Mesenchymal stem cell (in vitro differentiated cells and primary cell): ENCODE measurements at regions not wholly inside any gene's neighbourhood (a gene's known extent, or its start where the extent isn't known, plus 50 kb on each side); places are given as distances from the start of the nearest gene placed in this dataset.
"Not testable (repeated sequence)": the region's sequence is repeated elsewhere in the genome, so short reads cannot be mapped to it uniquely, and the experiment has no call there.

Source experiments
- DNase-seq: peaks from one replicate; pipeline ENCODE4 v3.0.0-alpha.2; 2013
- H2AFZ ChIP-seq: one replicate; pipeline ENCODE4 v1.6.1; 2013; ENCODE audit warnings: low read depth, mild to moderate bottlenecking, control low read depth, inconsistent platforms, low read length, moderate library complexity
- H2AK5ac ChIP-seq: 2 replicates; pipeline ENCODE4 v1.6.1; 2013; ENCODE audit warnings: low read length, moderate library complexity, mild to moderate bottlenecking, inconsistent platforms; ENCODE audit not compliant: severe bottlenecking
- H2BK120ac ChIP-seq: one replicate; pipeline ENCODE4 v1.6.1; 2013; ENCODE audit warnings: low read depth, mild to moderate bottlenecking, inconsistent platforms, low read length, moderate library complexity
- H2BK12ac ChIP-seq, 2 experiments: one replicate each; pipeline ENCODE4 v1.6.1; 2013; ENCODE audit warnings: inconsistent platforms in 2 of 2, low read length in 2 of 2, mild to moderate bottlenecking in 2 of 2, moderate library complexity in 2 of 2, control low read depth in 1 of 2
- H2BK15ac ChIP-seq: one replicate; pipeline ENCODE4 v1.6.1; 2013; ENCODE audit warnings: mild to moderate bottlenecking, low read depth, inconsistent platforms; ENCODE audit not compliant: poor library complexity, severe bottlenecking
- H2BK5ac ChIP-seq: 2 replicates; pipeline ENCODE4 v1.6.1; 2013; ENCODE audit warnings: low read depth, mild to moderate bottlenecking, low read length, control low read depth, inconsistent platforms; ENCODE audit not compliant: poor library complexity, severe bottlenecking
- H3K14ac ChIP-seq, 2 experiments: one replicate each; pipeline ENCODE4 v1.6.1; 2013; ENCODE audit warnings: inconsistent platforms in 2 of 2, low read length in 2 of 2, control low read depth in 1 of 2, mild to moderate bottlenecking in 1 of 2, moderate library complexity in 1 of 2
- H3K18ac ChIP-seq, 2 experiments: one replicate each; pipeline ENCODE4 v1.6.1; 2013; ENCODE audit warnings: inconsistent platforms in 2 of 2, low read length in 2 of 2, control low read depth in 1 of 2, low read depth in 1 of 2, mild to moderate bottlenecking in 1 of 2
- H3K23ac ChIP-seq, 2 experiments: one replicate each; pipeline ENCODE4 v1.6.1; 2013; ENCODE audit warnings: inconsistent platforms in 2 of 2, low read length in 2 of 2, mild to moderate bottlenecking in 2 of 2, moderate library complexity in 2 of 2, control low read depth in 1 of 2
- H3K27ac ChIP-seq: 2 replicates; pipeline ENCODE4 v1.5.1; 2013; ENCODE audit warnings: mild to moderate bottlenecking, moderate library complexity, low read length, control low read depth, inconsistent platforms; ENCODE audit not compliant: poor library complexity, severe bottlenecking
- H3K27me3 ChIP-seq, 2 experiments: 2 replicates each; pipeline versions ENCODE4 v1.6.1 to v1.7.0; 2013; ENCODE audit warnings: low read length in 2 of 2, mild to moderate bottlenecking in 2 of 2, moderate library complexity in 2 of 2, control low read depth in 1 of 2, inconsistent platforms in 1 of 2; ENCODE audit not compliant: control insufficient read depth in 1 of 2, insufficient read depth in 1 of 2
- H3K36me3 ChIP-seq, 2 experiments: 2 replicates each; pipeline versions ENCODE4 v1.6.1 to v1.7.0; 2013; ENCODE audit warnings: low read length in 2 of 2, control low read depth in 1 of 2, inconsistent platforms in 1 of 2, low read depth in 1 of 2, mild to moderate bottlenecking in 1 of 2; ENCODE audit not compliant: insufficient read depth in 2 of 2, control insufficient read depth in 1 of 2
- H3K4ac ChIP-seq, 2 experiments: one replicate each; pipeline ENCODE4 v1.6.1; 2013; ENCODE audit warnings: inconsistent platforms in 2 of 2, low read length in 2 of 2, mild to moderate bottlenecking in 2 of 2, moderate library complexity in 2 of 2, control low read depth in 1 of 2, low read depth in 1 of 2
- H3K4me1 ChIP-seq: 2 replicates; pipeline ENCODE4 v1.6.1; 2013; ENCODE audit warnings: low read depth, low read length, control low read depth; ENCODE audit not compliant: control insufficient read depth, insufficient read depth
- H3K4me2 ChIP-seq: 2 replicates; pipeline ENCODE4 v1.6.1; 2013; ENCODE audit warnings: low read length, mild to moderate bottlenecking, inconsistent platforms; ENCODE audit not compliant: poor library complexity, severe bottlenecking
- H3K4me3 ChIP-seq, 2 experiments: 2 replicates each; pipeline versions ENCODE4 v1.5.1 to v1.7.0; 2013; ENCODE audit warnings: low read length in 2 of 2, mild to moderate bottlenecking in 2 of 2, control low read depth in 1 of 2, low read depth in 1 of 2; ENCODE audit not compliant: insufficient read depth in 1 of 2
- H3K79me1 ChIP-seq: replicated peaks from 2 replicates; pipeline ENCODE4 v1.6.1; 2013; ENCODE audit warnings: mild to moderate bottlenecking, control low read depth, low read length, inconsistent platforms; ENCODE audit not compliant: poor library complexity, severe bottlenecking
- H3K9ac ChIP-seq: 2 replicates; pipeline ENCODE4 v1.7.0; 2013; ENCODE audit warnings: mild to moderate bottlenecking, low read length, moderate library complexity
- H3K9me3 ChIP-seq: 2 replicates; pipeline ENCODE4 v1.7.0; 2013; ENCODE audit warnings: mild to moderate bottlenecking, low read length; ENCODE audit not compliant: control insufficient read depth
- H4K8ac ChIP-seq: one replicate; pipeline ENCODE4 v1.6.1; 2013; ENCODE audit warnings: inconsistent platforms, mild to moderate bottlenecking, low read length, moderate library complexity
- H4K91ac ChIP-seq: one replicate; pipeline ENCODE4 v1.6.1; 2013; ENCODE audit warnings: mild to moderate bottlenecking, low read length, inconsistent platforms
- WGBS: methylation state at CpG from one replicate; pipeline ENCODE4 v1.1.7; 2013; ENCODE audit warnings: mixed read lengths; 5-methylcytosine and 5-hydroxymethylcytosine counted together

DNA sequence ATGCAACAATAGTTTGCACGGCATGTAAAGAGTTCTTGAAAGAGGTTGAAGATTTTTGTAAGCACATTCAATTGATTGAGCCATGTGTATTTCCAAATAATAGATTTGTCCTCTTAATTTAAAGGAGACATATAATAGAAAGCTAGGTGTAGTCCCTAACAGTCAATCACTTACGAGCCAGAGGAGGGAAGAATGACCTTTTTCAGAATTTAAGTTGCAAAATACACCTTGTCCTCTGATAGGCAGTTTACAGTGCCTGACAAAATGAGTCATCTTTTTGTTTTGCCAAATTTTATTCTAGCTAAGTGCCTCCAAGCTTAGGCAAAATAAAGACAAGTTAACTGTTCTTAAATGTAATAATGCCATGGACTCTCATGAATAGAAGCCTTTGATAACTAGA lies 88.3 kb upstream of the GOLGA6L4 start:
- not testable (repeated sequence) for H3K36me3 ChIP-seq, H2BK120ac ChIP-seq, H4K8ac ChIP-seq, H3K9me3 ChIP-seq, H3K9ac ChIP-seq, H3K23ac ChIP-seq, H2AFZ ChIP-seq, H3K4me3 ChIP-seq, H3K14ac ChIP-seq, H3K4ac ChIP-seq, H3K79me1 ChIP-seq, H3K27ac ChIP-seq, H2BK15ac ChIP-seq, H3K4me2 ChIP-seq, H2BK5ac ChIP-seq, H3K18ac ChIP-seq, H2BK12ac ChIP-seq, H4K91ac ChIP-seq, H3K27me3 ChIP-seq, DNase-seq, H3K4me1 ChIP-seq, H2AK5ac ChIP-seq
- no CpG with 5 or more reads among the region's 2 CpGs for WGBS

DNA sequence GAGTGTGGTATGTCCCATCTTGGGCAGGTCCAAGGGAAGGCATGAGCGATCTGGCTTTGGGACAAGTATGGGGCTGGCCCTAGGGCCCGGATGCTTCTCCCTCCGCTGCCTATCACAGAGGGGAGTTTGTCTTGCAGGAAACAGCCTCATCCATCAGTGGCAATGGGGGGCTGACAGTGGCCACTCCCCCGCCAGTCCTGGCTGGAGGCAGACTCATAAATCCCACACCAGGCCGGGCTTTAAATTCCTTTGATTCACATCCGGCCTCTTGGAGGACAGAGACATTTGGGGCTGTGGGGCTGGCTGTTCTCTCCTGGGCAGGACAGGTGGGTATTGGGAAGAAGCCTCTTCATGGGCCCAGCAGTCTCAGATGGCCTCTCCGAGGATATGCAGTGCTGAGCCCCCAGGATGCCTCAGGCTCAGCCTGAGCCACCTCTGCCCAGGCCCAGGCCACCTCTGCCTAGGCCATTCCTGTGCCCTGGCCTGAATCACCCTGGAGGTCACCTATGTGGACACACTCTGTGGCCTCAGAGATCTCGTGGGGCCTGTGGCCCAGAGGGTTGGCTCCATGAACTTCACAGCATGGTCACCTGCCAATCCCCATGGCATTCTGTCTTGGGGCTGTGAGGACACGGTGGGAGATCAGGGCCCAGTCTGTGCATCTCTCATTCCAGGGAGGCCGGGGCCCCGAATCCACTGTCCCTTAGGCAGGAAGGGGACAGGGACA lies 84.2 kb upstream of the GOLGA6L4 start:
- H2AFZ ChIP-seq = no peak overlapping the region
- H3K79me1 ChIP-seq = no peaks in the 10 kb centered on the region
- no peak overlapping the region for H3K4ac ChIP-seq
- H3K27ac ChIP-seq = no peak overlapping the region
- H3K4me3 ChIP-seq = no peak overlapping the region
- H4K91ac ChIP-seq = no peak overlapping the region
- H2BK15ac ChIP-seq = no peak overlapping the region
- 55% methylated on average over 11 of the region's 11 CpGs for WGBS
- peak; percentile 1 for DNase-seq
- no peak overlapping the region for H4K8ac ChIP-seq
- no peaks in the 10 kb centered on the region for H3K9me3 ChIP-seq
- H2AK5ac ChIP-seq = no peak overlapping the region
- no peak overlapping the region for H2BK120ac ChIP-seq
- peaks cover 6% of the 10 kb centered on the region for H3K4me1 ChIP-seq
- peaks cover 0 to 3% of the 10 kb centered on the region in 2 experiments for H3K27me3 ChIP-seq
- H3K36me3 ChIP-seq = no peaks in the 10 kb centered on the region
- no peak overlapping the region for H3K14ac ChIP-seq
- no peak overlapping the region for H2BK12ac ChIP-seq
- no peak overlapping the region for H3K23ac ChIP-seq
- H3K4me2 ChIP-seq = no peak overlapping the region
- H3K9ac ChIP-seq = no peak overlapping the region
- no peak overlapping the region for H3K18ac ChIP-seq
- no peak overlapping the region for H2BK5ac ChIP-seq

DNA sequence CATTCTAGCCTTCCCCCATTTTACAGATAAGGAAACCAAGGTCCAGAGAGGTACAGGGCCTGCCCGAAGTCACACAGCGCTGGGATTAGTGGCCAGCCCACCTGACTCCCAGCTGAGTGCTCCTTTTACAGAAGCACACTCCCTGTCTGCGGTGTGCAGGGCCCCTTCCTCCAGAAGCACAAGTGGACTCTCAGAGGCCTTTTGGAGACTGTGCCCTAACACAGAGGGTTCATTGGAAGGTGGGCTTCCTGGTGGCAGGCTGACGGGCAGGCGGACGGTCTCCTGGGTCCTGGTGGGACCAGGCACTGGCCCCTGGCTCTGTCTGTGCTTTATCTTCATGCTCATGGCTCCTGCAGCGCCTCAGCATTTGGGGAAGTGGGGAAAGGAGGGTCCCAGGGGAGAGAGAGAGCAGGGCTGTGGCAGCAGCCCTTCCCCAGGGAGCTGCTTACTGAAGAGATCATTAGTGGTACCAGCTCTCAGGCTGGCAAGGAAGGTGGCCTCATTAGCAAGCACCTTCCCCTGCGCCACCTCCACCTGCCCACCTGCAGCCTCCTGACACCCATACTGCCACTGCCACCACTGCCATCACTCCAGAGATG lies 83.1 kb upstream of the GOLGA6L4 start:
- H2AFZ ChIP-seq, H3K4me1 ChIP-seq, H3K23ac ChIP-seq, H2BK120ac ChIP-seq, H3K9me3 ChIP-seq, H3K27ac ChIP-seq, H2AK5ac ChIP-seq, H2BK12ac ChIP-seq, H2BK5ac ChIP-seq, H3K36me3 ChIP-seq, DNase-seq, H3K4me2 ChIP-seq, H4K91ac ChIP-seq, H4K8ac ChIP-seq, H2BK15ac ChIP-seq, H3K14ac ChIP-seq, H3K27me3 ChIP-seq, H3K79me1 ChIP-seq, H3K4me3 ChIP-seq, H3K18ac ChIP-seq, H3K9ac ChIP-seq, H3K4ac ChIP-seq: not testable (repeated sequence)
- 96% methylated on average over 5 of the region's 8 CpGs for WGBS

DNA sequence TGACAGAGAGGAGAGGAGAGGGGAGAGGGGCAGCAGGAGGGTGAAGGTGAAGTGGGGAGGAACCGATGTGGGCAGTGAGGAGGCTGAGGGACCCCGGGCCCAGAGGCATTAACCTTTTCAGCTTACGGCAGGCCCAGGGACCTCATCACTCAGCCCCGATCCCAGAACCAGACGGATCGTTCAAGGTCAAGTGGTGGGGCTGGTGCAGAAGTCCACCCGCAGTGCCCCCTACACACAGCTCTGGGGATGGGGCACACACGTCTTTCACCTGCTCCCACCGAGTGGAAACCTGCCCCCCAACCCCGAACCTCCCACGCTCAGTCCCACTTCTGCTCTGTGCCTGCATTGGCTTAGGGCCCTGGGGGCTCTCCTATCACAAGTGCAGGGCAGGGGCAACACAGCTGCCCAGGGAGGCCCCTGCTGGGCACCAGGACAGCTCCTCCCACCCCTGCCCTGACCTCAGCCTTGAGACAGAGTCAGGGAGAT lies 81.9 kb upstream of the GOLGA6L4 start:
- H3K27ac ChIP-seq, H2BK5ac ChIP-seq, DNase-seq, H4K91ac ChIP-seq, H4K8ac ChIP-seq, H2AFZ ChIP-seq, H3K4me2 ChIP-seq, H2BK120ac ChIP-seq, H2BK15ac ChIP-seq, H3K4ac ChIP-seq, H3K9me3 ChIP-seq, H3K79me1 ChIP-seq, H3K14ac ChIP-seq, H3K4me3 ChIP-seq, H3K23ac ChIP-seq, H2BK12ac ChIP-seq, H3K9ac ChIP-seq, H3K36me3 ChIP-seq, H2AK5ac ChIP-seq, H3K18ac ChIP-seq, H3K4me1 ChIP-seq, H3K27me3 ChIP-seq: not testable (repeated sequence)
- 87% methylated on average over 11 of the region's 11 CpGs for WGBS
